WTC11 (cell line): ENCODE measurements at regions not wholly inside any gene's neighbourhood (a gene's known extent, or its start where the extent isn't known, plus 50 kb on each side); places are given as distances from the start of the nearest gene placed in this dataset.

Experiments used
- ATAC-seq: fragments of 200-7000 bp; cut with Tn5 transposase; 2 replicates; pipeline ENCODE4 v1.10.0; 2021; ENCODE audit warnings: mild to moderate bottlenecking, moderate library complexity
- CTCF ChIA-PET: fragments of 300-600 bp; sonication (Branson Sonifier 250); formaldehyde crosslinking; loops from one replicate; lab custom pipeline; 2021; ENCODE audit warnings: antibody characterized with exemption; lab: Charles Lee
- POLR2A ChIA-PET: fragments of 350-600 bp; sonication (Branson Sonifier 250); formaldehyde crosslinking; loops from one replicate; lab custom pipeline; 2021; ENCODE audit warnings: antibody characterized with exemption; lab: Charles Lee
- DNase-seq: peaks from one replicate; pipeline ENCODE4 v3.0.0; 2021; ENCODE audit warnings: low spot score
- H3K27ac Mint-ChIP-seq: 2 replicates; pipeline ENCODE4 v1.8.0; 2021; ENCODE audit warnings: mixed read lengths
- H3K27me3 Mint-ChIP-seq: 2 replicates; pipeline ENCODE4 v1.8.0; 2021; ENCODE audit warnings: low read depth, mild to moderate bottlenecking, moderate library complexity, mixed read lengths
- H3K36me3 Mint-ChIP-seq: 2 replicates; pipeline ENCODE4 v1.8.0; 2021; ENCODE audit warnings: mixed read lengths
- H3K4me1 Mint-ChIP-seq: 2 replicates; pipeline ENCODE4 v1.8.0; 2022; ENCODE audit warnings: mixed read lengths
- H3K4me3 Mint-ChIP-seq: 2 replicates; pipeline ENCODE4 v1.8.0; 2021; ENCODE audit warnings: mild to moderate bottlenecking, moderate library complexity, mixed read lengths
- H3K9me3 Mint-ChIP-seq: 2 replicates; pipeline ENCODE4 v1.8.0; 2021; ENCODE audit warnings: mixed read lengths
- AFF4 ChIP-seq: sonication (generic); formaldehyde crosslinking; IDR thresholded peaks from 2 replicates; pipeline ENCODE4 v1.8.1; 2023; ENCODE audit warnings: mild to moderate bottlenecking, missing genetic modification reagents, borderline replicate concordance
- CTCF ChIP-seq: fragments of 200-600 bp; IDR thresholded peaks from 2 replicates; pipeline ENCODE4 v1.8.0; 2022; ENCODE audit warnings: antibody characterized with exemption
- ETV6 ChIP-seq: sonication (generic); formaldehyde crosslinking; IDR thresholded peaks from 2 replicates; pipeline ENCODE4 v1.8.1; 2022; ENCODE audit warnings: mild to moderate bottlenecking, missing genetic modification reagents
- FOXJ3 ChIP-seq: sonication (generic); formaldehyde crosslinking; IDR thresholded peaks from 2 replicates; pipeline ENCODE4 v1.9.0; 2021; ENCODE audit warnings: missing genetic modification reagents, mild to moderate bottlenecking, borderline replicate concordance
- HMGA2 ChIP-seq: fragments of 250-450 bp; sonication (Bioruptor Pico); IDR thresholded peaks from 2 replicates; pipeline ENCODE4 v1.4.0; 2021; ENCODE audit warnings: mild to moderate bottlenecking, moderate library complexity
- JAZF1 ChIP-seq: fragments of 250-450 bp; sonication (Bioruptor Pico); IDR thresholded peaks from 2 replicates; pipeline ENCODE4 v1.9.0; 2021; ENCODE audit warnings: moderate library complexity, mild to moderate bottlenecking, inconsistent platforms
- JUN ChIP-seq: sonication (generic); formaldehyde crosslinking; IDR thresholded peaks from 2 replicates; pipeline ENCODE4 v1.8.0; 2023; ENCODE audit warnings: mild to moderate bottlenecking, missing genetic modification reagents
- KAT7 ChIP-seq: sonication (generic); formaldehyde crosslinking; IDR thresholded peaks from 2 replicates; pipeline ENCODE4 v1.8.1; 2023; ENCODE audit warnings: missing genetic modification reagents, mild to moderate bottlenecking, borderline replicate concordance
- MAX ChIP-seq: sonication (generic); formaldehyde crosslinking; IDR thresholded peaks from 2 replicates; pipeline ENCODE4 v1.8.0; 2022; ENCODE audit warnings: mild to moderate bottlenecking, missing genetic modification reagents
- MXD4 ChIP-seq: fragments of 250-450 bp; sonication (Bioruptor Pico); IDR thresholded peaks from 2 replicates; pipeline ENCODE4 v1.8.0; 2021; ENCODE audit warnings: mild to moderate bottlenecking, moderate library complexity, borderline replicate concordance
- OVOL2 ChIP-seq: fragments of 250-450 bp; sonication (Bioruptor Pico); IDR thresholded peaks from 2 replicates; pipeline ENCODE4 v1.9.0; 2021; ENCODE audit warnings: mild to moderate bottlenecking, borderline replicate concordance
- RORB ChIP-seq: fragments of 250-450 bp; sonication (Bioruptor Pico); IDR thresholded peaks from 2 replicates; pipeline ENCODE4 v1.9.0; 2021; ENCODE audit warnings: mild to moderate bottlenecking
- SMAD4 ChIP-seq: sonication (generic); formaldehyde crosslinking; IDR thresholded peaks from 2 replicates; pipeline ENCODE4 v1.8.0; 2022; ENCODE audit warnings: mild to moderate bottlenecking, missing genetic modification reagents
- TEAD4 ChIP-seq: sonication (generic); formaldehyde crosslinking; IDR thresholded peaks from 2 replicates; pipeline ENCODE4 v1.8.0; 2022; ENCODE audit warnings: mild to moderate bottlenecking, missing genetic modification reagents
- ZBTB21 ChIP-seq: sonication (generic); formaldehyde crosslinking; IDR thresholded peaks from 2 replicates; pipeline ENCODE4 v1.8.1; 2023; ENCODE audit warnings: mild to moderate bottlenecking, missing genetic modification reagents, borderline replicate concordance
- ZNF121 ChIP-seq: sonication (generic); formaldehyde crosslinking; IDR thresholded peaks from 2 replicates; pipeline ENCODE4 v1.8.0; 2023; ENCODE audit warnings: missing genetic modification reagents
- ZNF317 ChIP-seq: sonication (generic); formaldehyde crosslinking; IDR thresholded peaks from 2 replicates; pipeline ENCODE4 v1.8.1; 2023; ENCODE audit warnings: low read depth, mild to moderate bottlenecking, moderate library complexity, missing genetic modification reagents, borderline replicate concordance
- ZNF396 ChIP-seq: fragments of 250-450 bp; sonication (Bioruptor Pico); IDR thresholded peaks from 2 replicates; pipeline ENCODE4 v1.8.0; 2021; ENCODE audit warnings: mild to moderate bottlenecking, moderate library complexity, borderline replicate concordance

GRCh38 chr13:31537052-31537451, 202.3 kb upstream of the RXFP2 start:
- POLR2A ChIA-PET = no interaction called here
- Mint-ChIP-seq H3K9me3 (peaks cover 6% of the 10 kb centered on the region), H3K4me3 (no peak overlapping the region), H3K27me3 (no peaks in the 10 kb centered on the region), H3K27ac (no peak overlapping the region), H3K36me3 (no peaks in the 10 kb centered on the region; the same call in 1 of the 2 replicates), H3K4me1 (0 out of 2 replicates have a peak, but pooled peaks cover 3% of the 10 kb centered on the region)
- ATAC-seq = no peak
- no peak for TF ChIP-seq ETV6 (CRISPR knock-in tag)
- no peak for TF ChIP-seq RORB (CRISPR knock-in tag)
- TF ChIP-seq OVOL2 (CRISPR knock-in tag) = no peak
- TF ChIP-seq MAX (CRISPR knock-in tag) = no peak
- TF ChIP-seq JUN (CRISPR knock-in tag) = no peak
- TF ChIP-seq ZNF121 (CRISPR knock-in tag) = no peak
- no peak for TF ChIP-seq MXD4 (CRISPR knock-in tag)
- no peak for TF ChIP-seq TEAD4 (CRISPR knock-in tag)
- no peak for TF ChIP-seq AFF4 (CRISPR knock-in tag)
- no peak for TF ChIP-seq JAZF1
- no peak for TF ChIP-seq KAT7 (CRISPR knock-in tag)
- no peak for DNase-seq
- CTCF ChIA-PET = interaction anchor here (0.6 to 2.6 kb wide), 11 partner anchors 23 to 261 kb away, joined by 3 to 32 read pairs (median 4); no protein-coding TSS in a partner anchor

- ChIA-PET POLR2A (interaction anchor here (1.1 kb wide), 1 partner anchor 20 kb away, joined by 3 read pairs; no protein-coding TSS in a partner anchor), CTCF (interaction anchor here (0.5 to 2.6 kb wide), 43 partner anchors 9 to 368 kb away, joined by 3 to 32 read pairs (median 4); no protein-coding TSS in a partner anchor)
- no peak for TF ChIP-seq ZNF396 (CRISPR knock-in tag)
- TF ChIP-seq CTCF = peak; percentile 30; the same call in 1 of the 2 replicates
- no peak for TF ChIP-seq ZNF317 (CRISPR knock-in tag)
- TF ChIP-seq HMGA2 (CRISPR knock-in tag) = no peak
- Mint-ChIP-seq H3K4me3 (no peak overlapping the region), H3K27ac (no peak overlapping the region), H3K27me3 (no peaks in the 10 kb centered on the region), H3K36me3 (no peaks in the 10 kb centered on the region), H3K4me1 (0 out of 2 replicates have a peak, but pooled peaks cover 3% of the 10 kb centered on the region), H3K9me3 (peaks cover 1% of the 10 kb centered on the region)
- ATAC-seq = peak; percentile 86
- no peak for DNase-seq
Measured at GRCh38 chr13:31538067-31539042, 201.0 kb upstream of the RXFP2 start.

GRCh38 chr13:31540281-31540680, 199.0 kb upstream of the RXFP2 start:
- ATAC-seq (no peak), DNase-seq (no peak)
- ChIA-PET CTCF (interaction anchor here (0.9 to 1.2 kb wide), 2 partner anchors 9 to 159 kb away, joined by 3 to 6 read pairs; no protein-coding TSS in a partner anchor), POLR2A (no interaction called here)
- TF ChIP-seq ZBTB21 = no peak
- no peak for TF ChIP-seq JUN (CRISPR knock-in tag)
- no peak for TF ChIP-seq FOXJ3 (CRISPR knock-in tag)
- TF ChIP-seq MAX (CRISPR knock-in tag) = no peak
- TF ChIP-seq SMAD4 (CRISPR knock-in tag) = no peak
- Mint-ChIP-seq H3K27ac (no peak overlapping the region), H3K4me1 (0 out of 2 replicates have a peak, but pooled peaks cover 3% of the 10 kb centered on the region), H3K4me3 (no peak overlapping the region), H3K27me3 (no peaks in the 10 kb centered on the region; the same call in 1 of the 2 replicates), H3K36me3 (no peaks in the 10 kb centered on the region), H3K9me3 (peaks cover 5% of the 10 kb centered on the region)
